H1 (cell line): ENCODE measurements at regions not wholly inside any gene's neighbourhood (a gene's known extent, or its start where the extent isn't known, plus 50 kb on each side); places are given as distances from the start of the nearest gene placed in this dataset.

Experiments
- NRF1 ChIP-seq: IDR thresholded peaks from 2 replicates; pipeline ENCODE4 v1.6.1; 2011; ENCODE audit warnings: mild to moderate bottlenecking, low read depth, low read length, improper control_type of control experiment
- SP1 ChIP-seq: IDR thresholded peaks from 2 replicates; pipeline ENCODE4 v1.6.1; 2011; ENCODE audit warnings: low read depth, low read length

DNA sequence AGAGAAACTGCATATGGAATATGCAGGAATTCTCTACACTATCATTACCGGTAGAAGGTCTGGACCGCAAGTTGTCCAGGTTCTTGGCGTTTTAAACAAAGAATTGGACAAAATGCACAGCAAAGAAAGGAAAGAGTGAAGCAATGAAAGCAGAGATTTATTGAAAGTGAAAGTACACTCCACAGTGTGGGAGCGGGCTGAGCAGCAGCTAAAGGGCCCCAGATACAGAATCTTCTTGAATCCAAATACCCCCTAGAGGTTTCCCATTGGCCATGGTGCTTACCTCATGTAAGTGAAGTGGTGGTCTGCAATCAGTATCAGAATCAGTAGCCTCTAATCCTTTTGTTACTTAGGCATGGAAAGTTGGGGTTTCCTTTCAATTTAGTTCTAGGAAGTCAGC is 178.5 kb upstream of the IRX3 start (continued):
- TF ChIP-seq SP1 (no peak), NRF1 (no peak)
